ENCODE measurements at regions not wholly inside any gene's neighbourhood (a gene's known extent, or its start where the extent isn't known, plus 50 kb on each side); places are given as distances from the start of the nearest gene placed in this dataset.

- no peaks in the 10 kb centered on the region for H3K9me3 ChIP-seq
- 18 to 26% methylated on average over 2 of the region's 2 CpGs for WGBS, 2 donors
- H3K4me3 ChIP-seq: no peak overlapping the region
- ATAC-seq (peak; percentile 62), DNase-seq (peak in 1 of 4 donors; percentile 19)
- no peaks in the 10 kb centered on the region for H3K27me3 ChIP-seq
- no peak overlapping the region for H3K27ac ChIP-seq
- H3K4me1 ChIP-seq: no peaks in the 10 kb centered on the region
- H3K36me3 ChIP-seq (replicated peaks in 1 of 2; ENCODE audit: insufficient read depth in 1 of 2, low read depth in 2 of 2): no peaks in the 10 kb centered on the region
- TF ChIP-seq POLR2A (IDR thresholded peaks at IDR 0.05): no peak
- peak in 5 of 7 experiments; percentile 20 to 53 (median 46) for TF ChIP-seq CTCF (IDR thresholded peaks at IDR 0.05)
- intact Hi-C loops (cut with DNase I): no loop called here
Measured at GRCh38 chr18:66749030-66749429, 145.1 kb upstream of the CDH19 start.

- intact Hi-C loops (cut with DNase I): no loop called here
- Histone ChIP-seq H3K36me3 (replicated peaks in 1 of 2; ENCODE audit: insufficient read depth in 1 of 2, low read depth in 2 of 2) (no peaks in the 10 kb centered on the region), H3K9me3 (no peaks in the 10 kb centered on the region), H3K27ac (no peak overlapping the region), H3K27me3 (no peaks in the 10 kb centered on the region), H3K4me1 (no peaks in the 10 kb centered on the region), H3K4me3 (no peak overlapping the region)
- no peak for DNase-seq
- no peak for TF ChIP-seq POLR2A (IDR thresholded peaks at IDR 0.05)
- TF ChIP-seq CTCF (IDR thresholded peaks at IDR 0.05): no peak
- ATAC-seq: no peak
- WGBS, 2 donors: 56 to 60% methylated on average over 2 of the region's 2 CpGs
Measured at GRCh38 chr18:66742832-66743231, 138.9 kb upstream of the CDH19 start.

- intact Hi-C loops (cut with DNase I): no loop called here
- Histone ChIP-seq H3K4me3 (no peak overlapping the region), H3K4me1 (no peaks in the 10 kb centered on the region), H3K36me3 (replicated peaks in 1 of 2; ENCODE audit: insufficient read depth in 1 of 2, low read depth in 2 of 2) (no peaks in the 10 kb centered on the region), H3K9me3 (no peaks in the 10 kb centered on the region), H3K27ac (no peak overlapping the region), H3K27me3 (no peaks in the 10 kb centered on the region)
- 78 to 84% methylated on average over 1 of the region's 1 CpG for WGBS, 2 donors
- DNase-seq (no peak), ATAC-seq (no peak)
- TF ChIP-seq CTCF (IDR thresholded peaks at IDR 0.05) (no peak), POLR2A (IDR thresholded peaks at IDR 0.05) (no peak)
Measured at GRCh38 chr18:66735933-66736332, 132.0 kb upstream of the CDH19 start.

GRCh38 chr18:66734451-66734850, 130.6 kb upstream of the CDH19 start:
- no peaks in the 10 kb centered on the region for H3K36me3 ChIP-seq (replicated peaks in 1 of 2; ENCODE audit: insufficient read depth in 1 of 2, low read depth in 2 of 2)
- H3K4me1 ChIP-seq: peaks cover 6% of the 10 kb centered on the region
- H3K4me3 ChIP-seq: no peak overlapping the region
- H3K27me3 ChIP-seq: no peaks in the 10 kb centered on the region
- H3K9me3 ChIP-seq: no peaks in the 10 kb centered on the region
- no peak for ATAC-seq
- H3K27ac ChIP-seq: no peak overlapping the region
- intact Hi-C loops (cut with DNase I): no loop called here
- TF ChIP-seq CTCF (IDR thresholded peaks at IDR 0.05) (no peak), POLR2A (IDR thresholded peaks at IDR 0.05) (no peak)
- WGBS, 2 donors: 76 to 82% methylated on average over 2 of the region's 2 CpGs
- DNase-seq: no peak

- Histone ChIP-seq H3K27ac (no peak overlapping the region), H3K27me3 (no peaks in the 10 kb centered on the region), H3K36me3 (replicated peaks in 1 of 2; ENCODE audit: insufficient read depth in 1 of 2, low read depth in 2 of 2) (no peaks in the 10 kb centered on the region), H3K4me3 (no peak overlapping the region), H3K4me1 (peaks cover 7% of the 10 kb centered on the region), H3K9me3 (no peaks in the 10 kb centered on the region)
- ATAC-seq: no peak
- intact Hi-C loops (cut with DNase I): no loop called here
- TF ChIP-seq CTCF (IDR thresholded peaks at IDR 0.05): no peak
- TF ChIP-seq POLR2A (IDR thresholded peaks at IDR 0.05): no peak
- DNase-seq: no peak
Measured at GRCh38 chr18:66731890-66732289, 128.0 kb upstream of the CDH19 start.
